Cerebellar cortex (tissue), 1 donor: ENCODE measurements at regions not wholly inside any gene's neighbourhood (a gene's known extent, or its start where the extent isn't known, plus 50 kb on each side); places are given as distances from the start of the nearest gene placed in this dataset.
A peak's percentile ranks its signal among the peaks of the same experiment; 100 is the strongest.
"Not testable (repeated sequence)": the region's sequence is repeated elsewhere in the genome, so short reads cannot be mapped to it uniquely, and the experiment has no call there.

Experiments
- DNase-seq: peaks from one replicate; pipeline ENCODE4 v3.0.0-alpha.2; 2015; ENCODE audit warnings: low spot score

DNA sequence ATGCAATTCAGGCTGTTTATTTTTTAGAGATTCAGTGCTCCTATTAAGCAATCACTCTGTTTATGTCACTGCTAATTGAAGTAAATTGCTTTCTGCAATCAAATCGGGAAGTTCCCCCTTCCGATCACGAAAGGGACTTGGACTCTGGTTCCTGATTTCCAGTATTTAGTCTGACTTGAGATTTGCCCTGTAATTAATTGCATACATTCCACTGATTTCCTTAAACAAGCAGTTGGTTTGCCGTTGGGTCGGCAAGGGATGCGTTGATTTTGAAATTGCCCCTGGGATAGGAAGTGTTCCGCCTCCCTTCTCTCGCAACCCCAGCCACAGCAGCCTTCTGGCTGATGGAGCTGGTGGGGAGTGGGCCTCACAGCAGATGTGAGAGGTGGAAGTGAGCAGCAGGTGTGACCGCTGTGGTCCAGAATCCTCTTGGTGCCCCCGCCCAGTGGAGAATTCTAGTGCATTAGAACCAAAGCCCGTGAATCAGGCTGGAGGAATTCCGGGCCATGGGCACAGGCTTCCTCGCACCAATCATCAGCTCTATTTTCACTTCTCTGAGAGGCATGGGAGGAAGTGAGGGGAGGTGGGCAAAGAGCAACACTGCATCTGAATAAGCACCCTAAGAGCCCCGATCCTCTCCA is 102.5 kb downstream of the SPRY4 start:
- DNase-seq, result no peak

DNA sequence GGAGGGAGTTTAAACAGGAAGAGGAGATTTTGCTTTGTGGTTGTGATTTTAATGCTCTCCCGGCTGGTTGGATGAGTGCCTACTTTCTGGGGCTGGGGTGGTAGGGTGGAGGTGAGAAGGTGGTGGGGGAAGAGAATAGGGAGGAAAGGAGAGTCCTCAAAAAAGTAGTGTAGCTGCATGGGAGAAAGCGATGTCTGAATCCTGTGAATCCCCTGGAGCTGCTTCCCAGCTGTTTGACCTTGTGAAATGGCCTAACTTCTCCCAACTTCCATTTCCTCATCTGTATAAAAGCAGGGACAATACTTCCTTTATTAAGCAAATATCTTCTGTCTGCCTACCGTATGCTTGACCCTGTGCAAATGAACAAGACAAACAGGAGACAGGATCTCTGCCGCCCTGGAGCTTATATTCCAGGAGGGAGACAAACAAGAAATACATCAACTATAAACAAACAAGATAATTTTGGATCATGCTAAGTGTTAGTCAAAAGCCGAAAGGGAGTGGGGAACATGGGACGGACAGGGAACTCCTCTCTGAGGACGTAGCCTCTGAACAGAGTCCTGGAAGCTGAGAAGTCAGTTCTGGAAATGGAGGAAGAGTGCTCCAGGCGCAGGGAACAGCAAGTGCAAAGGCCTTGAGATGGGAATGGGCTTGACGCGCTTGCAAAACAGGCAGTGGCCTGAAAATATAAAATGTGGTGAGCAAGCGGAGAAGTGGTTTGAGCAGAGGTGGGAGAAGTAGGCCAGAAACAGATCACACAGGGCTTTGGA is 103.5 kb downstream of the SPRY4 start:
- no peak for DNase-seq

DNA sequence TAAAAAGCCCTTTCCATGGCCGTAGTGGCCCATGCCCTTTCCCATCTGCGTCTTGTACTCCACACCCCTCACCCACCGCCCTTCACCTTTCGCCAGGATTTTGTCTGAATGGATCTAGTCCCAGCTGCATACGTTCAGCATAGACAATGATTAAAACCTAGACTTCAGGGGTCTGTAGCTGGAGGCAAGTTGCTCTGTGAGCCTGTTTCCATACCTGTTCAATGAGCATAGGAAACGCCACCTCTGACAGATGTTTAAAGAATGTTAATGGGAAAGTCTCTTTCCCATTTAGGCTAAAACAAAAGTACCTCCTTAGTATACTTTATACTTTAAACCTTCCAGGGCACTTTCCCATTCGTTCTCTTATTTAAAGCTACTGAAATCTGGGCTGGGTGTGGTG is 105.7 kb downstream of the SPRY4 start:
- DNase-seq, result no peak

DNA sequence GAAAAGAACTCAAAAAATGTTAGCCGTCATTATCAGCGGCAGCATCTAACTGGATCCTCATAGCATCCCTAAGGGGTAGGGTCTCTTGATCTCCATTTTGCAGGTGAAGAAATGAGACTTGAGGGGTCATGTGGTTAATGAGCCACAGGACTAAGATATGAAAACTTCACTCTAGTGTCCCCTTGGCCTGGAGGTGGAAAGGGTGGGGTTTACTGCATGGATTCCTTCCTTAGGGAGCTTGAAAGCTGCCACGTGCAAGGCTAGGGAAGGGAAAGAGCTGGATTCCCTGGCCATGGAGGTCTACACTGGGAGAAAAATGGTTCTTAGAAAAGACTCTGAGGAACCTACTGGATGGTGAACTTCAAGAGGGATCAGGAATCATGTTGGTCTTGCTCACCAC is 107.9 kb downstream of the SPRY4 start:
- no peak for DNase-seq

DNA sequence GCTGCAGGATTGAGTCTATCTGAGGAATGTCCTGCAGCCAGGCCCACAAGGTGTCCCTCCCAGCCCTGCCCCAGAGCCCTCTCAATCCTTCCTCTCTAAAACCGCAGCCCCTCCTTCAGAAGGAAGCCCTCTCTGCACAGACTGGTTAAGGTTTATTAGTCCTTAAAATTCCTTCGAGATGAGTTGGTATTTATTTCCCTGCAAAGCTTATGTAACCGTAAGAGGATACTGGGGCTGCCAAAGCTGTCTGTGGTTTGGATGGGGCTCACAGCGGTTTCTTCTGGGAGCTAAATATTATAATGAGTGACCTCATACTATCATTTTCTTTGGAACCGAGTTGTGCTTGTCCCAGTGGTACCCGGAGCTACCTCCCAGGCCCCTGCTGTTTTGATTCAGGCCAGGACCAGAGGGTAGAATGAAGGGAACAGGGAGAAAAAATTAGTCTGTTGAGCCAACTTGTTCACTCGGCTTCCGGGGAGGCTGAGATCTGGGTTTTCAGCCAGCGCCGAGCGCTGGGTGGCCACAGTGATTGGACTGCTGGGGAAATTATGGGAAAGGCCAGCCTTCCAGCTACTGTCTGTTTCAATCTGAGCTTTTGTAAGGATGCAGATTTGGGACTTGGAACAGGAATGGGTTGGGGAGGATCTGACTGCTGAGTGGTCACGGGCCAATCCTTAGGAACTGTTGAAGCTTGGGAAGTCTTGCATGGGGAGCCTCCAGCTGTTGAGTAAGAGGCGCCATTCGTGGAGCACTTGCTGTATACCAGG is 107.5 kb downstream of the NDFIP1 start:
- DNase-seq, result peak; percentile 14

DNA sequence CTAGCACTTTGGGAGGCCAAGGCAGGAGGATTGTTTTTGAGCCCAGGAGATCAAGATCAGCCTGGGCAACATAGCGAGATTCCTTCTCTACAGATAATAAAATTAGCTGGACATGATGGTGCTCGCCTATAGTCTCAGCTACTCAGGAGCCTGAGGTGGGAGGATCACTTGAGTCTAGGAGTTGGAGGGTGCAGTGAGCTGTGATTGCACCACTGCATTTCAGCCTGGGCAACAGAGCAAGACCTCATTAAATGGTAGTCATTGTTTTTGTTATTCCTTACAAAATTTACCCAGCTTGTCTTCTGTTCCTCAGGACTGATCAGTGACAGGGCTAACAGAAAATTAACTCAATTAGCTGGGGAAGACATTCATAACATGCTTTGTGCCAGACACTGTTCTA is 104.5 kb downstream of the NDFIP1 start:
- DNase-seq, result no peak

DNA sequence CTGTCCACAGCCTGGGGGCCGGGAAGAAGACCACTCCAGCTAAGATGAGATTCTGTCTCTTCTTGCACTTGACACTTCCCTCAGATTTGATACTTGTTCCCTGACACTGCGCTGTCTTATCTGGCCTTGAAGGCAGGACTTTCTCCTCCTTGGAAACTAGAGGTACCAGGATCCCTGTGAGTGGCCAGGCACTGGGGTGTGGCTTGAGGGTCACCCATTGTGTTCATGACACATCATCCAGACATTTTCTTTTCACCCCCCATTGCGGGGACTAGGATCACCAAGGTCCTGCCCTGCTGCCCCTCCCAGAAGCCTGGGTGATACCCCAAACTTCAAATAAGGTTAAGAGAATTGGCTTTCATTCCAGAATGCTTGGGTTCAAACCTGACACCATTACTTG is 103.3 kb downstream of the NDFIP1 start:
- DNase-seq, result no peak

DNA sequence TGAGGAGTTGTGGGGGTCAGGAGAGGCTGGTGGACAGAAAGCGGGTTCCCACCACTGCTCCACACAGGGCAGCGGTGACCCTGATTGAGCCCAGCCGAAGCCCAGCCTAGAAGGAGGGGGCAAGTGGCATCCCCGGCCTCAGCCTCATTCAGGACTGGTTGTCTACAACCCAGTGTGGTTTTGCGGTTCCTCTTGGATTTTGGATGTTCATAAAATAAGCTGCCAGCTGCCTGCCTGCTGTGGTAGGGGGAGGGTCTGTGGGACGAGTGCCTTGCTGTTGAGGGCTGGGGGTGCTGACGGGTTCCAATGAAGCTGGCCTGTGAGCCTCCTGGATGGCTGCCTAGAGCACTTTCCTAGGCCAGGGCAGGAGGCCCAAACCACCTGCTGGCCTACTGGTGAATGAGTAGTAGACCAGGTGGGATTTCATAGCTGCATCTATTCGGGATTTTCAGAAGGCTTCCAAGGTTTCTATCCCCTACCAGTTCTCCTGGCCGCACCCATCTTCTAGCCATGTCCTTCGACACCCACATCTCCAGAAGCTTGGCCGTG is 102.4 kb downstream of the NDFIP1 start:
- no peak for DNase-seq

DNA sequence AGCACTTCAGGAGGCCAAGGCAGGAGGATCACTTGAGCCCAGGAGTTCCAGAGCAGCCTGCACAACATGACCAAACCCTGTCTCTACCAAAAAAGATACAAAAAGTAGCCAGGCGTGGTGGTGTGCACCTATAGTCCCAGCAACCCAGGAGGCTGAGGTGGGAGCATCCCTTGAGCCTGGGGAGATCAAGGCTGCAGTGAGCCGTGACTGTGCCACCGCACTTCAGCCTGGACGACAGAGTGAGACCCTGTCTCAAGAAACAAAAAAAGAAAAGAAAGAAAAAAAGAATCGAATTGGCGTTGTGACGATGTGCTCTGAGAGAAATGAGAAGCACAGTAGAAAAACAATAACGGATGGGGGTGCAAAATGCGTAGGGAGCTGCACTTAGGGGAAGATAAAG is 101.4 kb downstream of the NDFIP1 start:
- DNase-seq, result no peak

DNA sequence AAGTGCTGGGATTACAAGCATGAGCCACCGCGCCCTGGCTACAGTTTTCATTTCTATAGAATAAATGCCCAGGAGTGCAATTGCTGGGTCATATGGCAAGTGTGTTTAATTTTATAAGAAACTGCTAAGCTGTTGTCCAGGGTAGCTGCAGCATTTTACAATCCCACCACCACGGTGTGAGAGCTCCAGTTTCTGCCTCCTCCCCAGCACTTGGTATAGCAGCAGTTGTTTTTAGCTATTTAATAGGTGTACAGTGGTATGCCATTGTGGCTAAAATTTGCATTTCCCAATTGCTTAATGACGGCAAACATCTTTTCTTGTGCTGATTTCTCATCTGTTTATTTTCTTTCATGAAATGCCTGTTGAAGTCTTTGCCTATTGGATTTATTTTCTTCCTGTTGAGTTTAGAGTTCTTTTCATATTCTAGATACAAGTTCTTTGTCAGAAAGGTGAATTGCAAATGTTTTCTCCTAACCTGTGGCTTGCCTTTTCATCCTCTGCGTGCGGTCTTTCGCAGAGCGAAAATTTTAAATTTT is 100.3 kb downstream of the NDFIP1 start:
- DNase-seq, result no peak

DNA sequence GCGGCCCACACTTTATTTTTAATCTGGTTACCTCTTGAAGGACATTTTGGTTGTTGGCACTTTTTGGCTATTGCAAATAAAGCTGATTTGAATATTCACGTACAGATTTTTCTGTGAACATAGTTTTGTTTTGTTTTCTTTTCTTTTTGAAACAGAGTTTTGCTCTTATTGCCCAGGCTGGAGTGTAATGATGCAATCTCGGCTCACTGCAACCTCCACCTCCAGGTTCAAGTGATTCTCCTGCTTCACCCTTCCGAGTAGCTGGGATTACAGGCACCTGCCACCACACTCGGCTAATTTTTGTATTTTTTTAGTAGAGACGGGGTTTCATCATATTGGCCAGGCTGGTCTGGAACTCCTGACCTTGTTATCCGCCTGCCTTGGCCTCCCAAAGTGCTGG is 99.7 kb downstream of the NDFIP1 start:
- DNase-seq, result not testable (repeated sequence)

DNA sequence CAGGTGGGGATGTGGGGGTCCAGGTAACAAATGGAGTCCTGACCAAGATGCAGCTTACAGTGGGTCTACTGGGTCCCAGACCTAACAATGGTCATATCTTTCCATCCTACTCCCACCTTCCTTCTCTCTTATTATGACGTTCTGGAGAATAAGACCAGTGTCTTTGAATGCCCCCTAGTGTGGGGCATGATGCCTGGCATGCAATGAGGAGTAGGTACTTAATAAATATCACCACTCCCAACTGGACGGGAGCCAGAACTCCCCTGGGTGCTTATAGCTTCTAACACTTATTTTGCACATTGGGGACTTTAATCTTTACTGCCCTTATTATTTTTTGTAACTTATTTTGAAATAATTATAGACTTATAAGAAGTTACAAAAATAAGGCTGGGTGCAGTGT is 98.2 kb downstream of the NDFIP1 start:
- DNase-seq, result no peak

DNA sequence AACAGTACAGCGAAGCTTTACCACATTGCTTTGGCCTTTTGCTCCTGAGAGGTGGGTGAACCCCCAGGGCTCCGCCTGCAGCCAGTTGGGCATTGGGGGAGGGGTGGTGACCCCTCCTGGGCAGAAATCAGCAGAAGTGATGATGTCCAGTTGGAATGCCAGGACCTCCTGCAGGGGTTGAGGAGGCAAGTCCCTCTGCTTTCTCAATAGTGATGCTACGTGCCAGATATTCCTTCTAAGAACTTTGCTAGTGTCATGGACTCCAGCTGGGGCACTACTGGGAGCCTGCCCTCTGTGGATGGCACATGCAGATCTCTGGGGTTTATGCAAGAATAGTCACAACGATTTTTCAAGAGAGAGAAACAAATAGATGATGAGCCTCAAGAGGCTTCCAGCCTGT is 95.6 kb downstream of the NDFIP1 start:
- no peak for DNase-seq
